GM21528 (cell line): ENCODE measurements at regions not wholly inside any gene's neighbourhood (a gene's known extent, or its start where the extent isn't known, plus 50 kb on each side); places are given as distances from the start of the nearest gene placed in this dataset.

Experiments
- ATAC-seq: cut with Tn5 transposase; IDR thresholded peaks from one replicate; pipeline ENCODE4 v1.9.1; 2021; ENCODE audit warnings: mild to moderate bottlenecking, moderate library complexity; ENCODE audit not compliant: unreplicated experiment, low FRiP score

- peak; percentile 28 for ATAC-seq
These were observed 51.8 kb upstream of the PMAIP1 start for GRCh38 chr18:59848002-59848401.

DNA sequence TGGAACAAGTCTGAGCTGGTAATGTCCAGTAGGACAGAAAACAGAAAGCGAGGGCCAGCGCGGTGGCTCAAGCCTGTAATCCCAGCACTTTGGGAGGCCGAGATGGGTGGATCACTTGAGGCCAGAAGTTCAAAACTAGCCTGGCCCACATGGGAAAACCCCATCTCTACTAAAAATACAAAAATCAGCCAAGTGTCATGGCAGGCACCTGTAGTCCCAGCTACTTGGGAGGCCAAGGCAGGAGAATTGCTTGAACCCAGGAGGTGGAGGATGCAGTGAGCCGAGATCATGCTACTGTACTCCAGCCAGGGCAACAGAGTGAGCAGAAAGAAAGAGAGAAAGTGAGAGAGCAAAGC is 52.3 kb upstream of the PMAIP1 start:
- peak; percentile 23 for ATAC-seq

DNA sequence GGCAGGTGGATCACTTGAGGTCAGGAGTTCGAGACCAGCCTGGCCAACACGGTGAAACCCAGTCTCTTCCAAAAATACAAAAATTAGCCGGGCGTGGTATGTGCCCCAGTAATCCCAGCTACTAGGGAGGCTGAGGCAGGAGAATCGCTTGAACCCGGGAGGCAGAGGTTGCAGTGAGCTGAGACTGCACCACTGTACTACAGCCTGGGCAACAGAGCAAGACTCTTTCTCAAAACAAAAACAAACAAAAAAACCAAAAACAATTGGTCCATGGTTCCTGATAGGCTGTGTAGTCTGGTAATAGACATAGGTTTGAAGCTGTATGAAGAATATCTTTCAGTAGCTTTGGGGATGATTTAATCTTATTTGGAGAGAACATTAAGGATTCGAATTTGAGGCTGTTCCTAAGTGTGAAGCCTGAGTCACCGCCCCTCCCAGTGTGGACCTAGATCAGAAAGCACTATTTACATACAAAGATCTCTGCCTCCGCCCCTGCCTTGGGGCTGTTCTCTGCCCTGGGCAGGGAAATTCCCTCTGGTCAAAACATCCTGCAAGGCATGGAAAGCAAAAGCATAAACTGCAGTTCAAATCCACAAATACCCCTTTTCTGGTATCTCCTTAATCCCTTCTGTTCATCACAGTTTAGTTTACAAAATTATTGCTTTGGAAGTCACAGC is 52.8 kb upstream of the PMAIP1 start:
- ATAC-seq = peak; percentile 93

DNA sequence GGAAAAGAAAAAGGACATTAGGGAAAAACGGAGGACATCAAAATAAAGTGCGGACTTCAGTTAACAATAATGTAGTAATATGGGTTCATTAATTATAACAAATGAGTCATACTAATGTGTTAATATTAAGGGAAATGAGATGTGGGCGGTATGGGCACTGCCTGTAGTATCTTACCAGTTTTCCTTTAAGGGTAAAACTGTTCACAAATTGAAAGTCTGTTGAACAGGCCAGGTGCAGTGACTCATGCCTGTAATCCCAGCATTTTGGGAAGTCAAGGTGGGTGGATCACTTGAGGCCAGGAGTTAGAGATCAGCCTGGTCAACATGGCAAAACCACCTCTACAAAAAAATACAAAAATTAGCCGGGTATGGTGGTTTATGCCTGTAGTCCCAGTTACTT is 56.8 kb upstream of the PMAIP1 start:
- ATAC-seq = no peak

DNA sequence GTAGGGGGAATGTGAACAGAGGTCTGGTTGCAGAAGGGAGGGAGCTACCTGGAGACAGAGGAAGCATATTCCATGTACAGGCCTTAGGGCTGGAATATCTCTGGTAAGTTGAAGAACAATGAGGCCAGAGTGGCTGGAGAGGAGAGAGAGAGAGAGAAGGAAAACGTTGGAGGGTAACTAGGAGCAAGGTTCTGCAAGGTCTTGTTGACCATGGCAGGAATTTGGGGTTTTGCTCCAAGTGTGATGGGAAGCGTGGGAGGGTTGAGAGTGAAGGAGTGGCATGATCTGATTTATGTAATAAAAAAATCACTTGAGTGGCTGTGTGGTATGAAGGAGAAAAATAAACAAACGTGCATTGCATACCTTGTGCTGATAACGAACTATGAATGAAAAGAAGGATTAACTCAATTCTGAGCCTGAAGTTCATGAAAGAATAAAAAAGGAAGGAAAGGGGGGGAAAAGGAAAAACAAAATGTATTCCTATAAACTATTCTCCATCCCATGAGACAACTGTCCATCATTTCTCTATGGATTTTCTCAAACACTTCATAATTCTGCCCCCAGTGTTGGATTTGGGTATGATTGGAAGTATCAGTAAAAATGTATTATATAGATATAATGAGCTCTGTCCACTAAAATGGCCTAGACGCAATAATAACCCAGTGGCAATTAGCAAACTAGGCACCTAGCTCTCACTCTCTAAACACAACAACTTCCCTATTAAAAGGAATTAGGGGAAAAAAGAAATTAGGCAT is 59.7 kb upstream of the PMAIP1 start:
- no peak for ATAC-seq

GRCh38 chr18:59839246-59839645 is 60.5 kb upstream of the PMAIP1 start:
- no peak for ATAC-seq

GRCh38 chr18:59837586-59837985 is 62.2 kb upstream of the PMAIP1 start:
- peak; percentile 53 for ATAC-seq

DNA sequence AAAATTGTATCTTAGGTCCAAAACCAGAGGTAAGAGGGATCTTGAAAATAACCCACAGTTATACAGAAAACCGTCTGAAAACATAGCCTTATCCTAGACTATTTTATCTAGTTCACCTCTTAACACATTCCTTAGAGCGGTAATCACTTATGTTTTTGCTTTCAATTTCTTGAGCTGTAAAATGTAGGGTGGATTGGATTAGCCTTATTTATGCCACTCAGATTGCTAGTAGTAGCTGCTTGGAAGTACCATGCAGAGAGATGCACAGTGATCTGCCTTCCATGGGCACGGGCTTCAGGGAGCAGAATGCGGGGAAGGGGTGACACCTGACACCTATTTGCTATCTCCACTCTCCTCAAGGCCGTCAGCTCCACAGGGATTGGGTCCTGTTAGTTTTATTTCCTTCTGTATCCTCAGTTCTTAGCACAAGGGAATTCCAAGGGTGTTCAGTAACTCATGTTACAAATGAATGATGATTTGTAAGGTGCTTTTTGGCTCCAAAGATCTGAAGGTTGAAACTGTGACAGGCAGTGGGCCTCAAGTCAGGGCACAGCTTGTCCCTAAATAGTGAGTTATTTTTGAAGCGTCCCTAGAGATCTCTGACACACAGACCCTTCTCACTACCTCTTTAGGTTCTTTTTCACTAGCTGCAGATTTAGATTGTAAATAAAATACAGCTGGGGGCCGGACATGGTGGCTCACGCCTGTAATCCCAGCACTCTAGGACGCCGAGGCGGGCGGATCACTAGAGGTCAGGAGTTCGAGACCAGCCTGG is 64.0 kb upstream of the PMAIP1 start:
- ATAC-seq = no peak

- ATAC-seq = no peak
These were observed 65.5 kb upstream of the PMAIP1 start for GRCh38 chr18:59834267-59834666.

- peak; percentile 70 for ATAC-seq
These were observed 66.0 kb upstream of the PMAIP1 start for GRCh38 chr18:59833785-59834184.

- ATAC-seq = peak; percentile 73
These were observed 76.1 kb upstream of the PMAIP1 start for GRCh38 chr18:59823596-59824195.

DNA sequence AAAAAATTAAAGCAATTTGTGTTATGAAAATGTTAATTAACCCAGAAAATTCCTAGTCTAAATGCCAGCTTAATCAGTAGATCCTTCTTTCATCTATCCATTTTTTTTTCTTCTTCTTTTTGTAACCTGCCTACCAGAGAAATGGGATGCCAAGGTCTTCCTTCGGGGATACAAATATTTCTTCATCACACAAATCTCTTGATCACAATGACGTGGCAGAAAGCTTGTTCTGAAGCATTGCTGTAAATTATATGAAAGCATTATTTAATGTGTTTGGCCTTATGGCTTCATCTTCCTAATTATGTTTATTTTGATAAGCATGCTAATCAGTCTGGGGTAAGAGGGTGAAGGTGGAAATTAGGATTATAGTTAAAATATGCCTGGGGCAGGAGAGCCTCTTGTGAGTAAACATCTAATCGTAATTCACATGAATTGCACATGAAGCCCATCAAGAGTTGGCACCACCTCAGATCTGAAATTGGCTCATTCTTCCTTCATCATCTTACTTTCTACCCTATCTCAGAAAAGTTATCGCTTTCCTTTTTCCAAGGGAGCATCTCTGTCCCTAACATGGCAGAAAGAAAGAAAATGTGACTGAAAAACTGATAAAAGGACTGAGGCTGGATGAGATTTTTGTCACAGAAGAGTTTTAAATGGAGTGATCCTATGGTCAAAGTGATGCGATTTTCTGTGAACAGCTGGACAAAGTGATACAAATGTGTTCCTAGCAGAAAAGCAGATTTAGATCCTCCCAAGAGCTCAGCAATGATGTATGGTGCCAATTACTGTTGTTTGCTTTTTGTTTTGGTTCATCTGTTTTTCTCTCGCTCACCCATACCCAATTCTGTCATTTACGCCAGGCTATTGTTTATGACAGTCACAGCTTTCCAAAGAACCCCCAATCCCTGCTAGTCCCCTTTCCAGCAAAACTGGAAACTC is 76.9 kb upstream of the PMAIP1 start:
- ATAC-seq = no peak

- no peak for ATAC-seq
These were observed 77.8 kb upstream of the PMAIP1 start for GRCh38 chr18:59821983-59822382.

GRCh38 chr18:59820663-59821062 is 79.1 kb upstream of the PMAIP1 start:
- ATAC-seq = no peak

GRCh38 chr18:59818769-59819168 is 81.0 kb upstream of the PMAIP1 start:
- ATAC-seq = no peak

- ATAC-seq = no peak
These were observed 84.9 kb upstream of the PMAIP1 start for GRCh38 chr18:59814891-59815290.

DNA sequence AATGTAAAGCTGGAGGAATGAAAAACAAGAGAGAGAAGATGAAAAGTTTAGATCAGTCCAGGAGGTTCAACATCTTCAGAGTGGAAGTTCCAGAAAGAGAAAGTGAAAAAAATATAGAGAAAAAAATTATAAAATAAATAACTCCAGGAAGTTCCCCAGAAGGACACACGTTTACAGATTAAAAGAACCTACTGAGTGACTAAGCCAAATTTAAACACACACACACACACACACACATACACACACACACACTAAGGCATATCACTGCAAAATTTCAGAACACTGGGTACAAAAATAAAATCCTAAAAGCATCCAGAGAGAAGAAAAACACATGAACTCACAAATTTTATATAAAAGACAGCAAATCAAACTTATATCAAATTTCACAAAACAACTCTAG is 85.9 kb upstream of the PMAIP1 start:
- ATAC-seq = no peak

DNA sequence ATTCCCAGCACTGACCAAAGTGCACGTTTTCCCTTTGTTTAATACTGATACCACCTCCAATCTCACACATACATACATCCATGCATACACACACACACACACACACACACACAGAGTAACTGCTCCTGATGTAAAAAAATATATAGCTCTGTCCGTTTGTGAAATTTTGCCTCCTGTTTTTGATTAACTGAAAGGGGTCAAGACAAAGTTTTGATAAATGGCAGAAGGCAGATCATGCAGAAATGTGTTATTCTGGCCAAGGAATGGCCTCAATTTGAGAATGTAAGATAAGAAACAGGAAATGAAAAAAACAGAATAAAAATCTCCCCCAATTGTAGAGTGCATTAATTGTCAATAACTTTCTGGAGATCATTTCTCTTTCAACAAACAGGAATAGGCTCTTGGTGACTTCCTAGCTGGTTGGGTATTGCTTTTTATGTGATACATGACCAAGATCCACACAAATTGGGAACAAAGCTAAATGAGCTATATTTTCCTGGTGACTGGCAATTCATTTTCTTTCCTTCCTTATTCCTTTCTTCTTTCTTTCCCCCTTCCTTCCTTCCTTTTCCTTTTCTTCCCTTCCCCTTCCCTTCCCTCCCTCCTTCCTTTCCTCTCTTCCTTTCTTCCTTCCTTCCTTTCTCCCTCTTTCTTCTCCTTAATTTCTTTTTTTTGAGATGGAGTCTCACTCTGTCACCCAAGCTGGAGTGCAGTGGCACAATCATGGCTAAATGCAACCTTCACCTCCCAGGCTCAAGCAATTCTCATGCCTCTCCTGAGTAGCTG is 88.9 kb upstream of the PMAIP1 start:
- ATAC-seq = no peak

GRCh38 chr18:59810183-59810582 is 89.6 kb upstream of the PMAIP1 start:
- no peak for ATAC-seq
